ENCODE measurements at regions not wholly inside any gene's neighbourhood (a gene's known extent, or its start where the extent isn't known, plus 50 kb on each side); places are given as distances from the start of the nearest gene placed in this dataset.

DNA sequence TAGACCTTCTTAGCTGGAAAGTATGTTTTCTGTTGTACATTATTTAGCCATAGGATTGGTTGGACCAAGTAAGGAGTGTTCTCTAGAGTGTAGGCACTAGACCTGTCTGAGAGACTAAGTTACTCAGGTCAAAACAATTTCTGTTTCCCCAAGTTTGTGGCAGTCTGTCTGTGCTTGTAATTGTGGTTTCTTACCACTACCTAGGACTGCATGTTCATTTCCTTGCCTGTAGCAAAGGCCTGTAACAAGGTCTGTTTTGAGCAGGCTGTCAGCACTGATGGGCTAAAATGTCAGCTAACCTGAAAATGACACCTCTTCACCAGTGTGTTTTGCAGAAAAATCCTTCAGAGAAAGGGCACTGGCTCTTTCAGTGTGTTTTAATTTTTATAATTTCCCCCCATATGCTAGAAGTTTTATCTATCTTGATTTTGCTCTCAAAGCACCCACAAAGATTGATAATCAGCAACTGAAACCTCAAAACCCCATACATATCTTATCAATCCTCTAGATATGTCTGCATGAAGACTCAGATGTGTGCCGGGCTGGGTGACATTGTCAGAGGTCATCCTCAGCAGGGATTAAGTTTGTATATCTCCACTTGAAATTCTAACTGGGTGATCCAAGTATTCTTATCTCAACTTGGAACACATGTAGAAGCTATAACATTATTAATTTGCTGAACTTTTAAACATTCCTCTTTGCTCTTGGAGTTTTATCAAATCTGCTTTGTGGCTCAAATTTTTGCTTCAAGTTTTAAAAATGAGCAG lies 50.7 kb upstream of the ST6GALNAC3 start:
- H3K27me3 ChIP-seq (ENCODE audit: control insufficient read depth, insufficient read depth, low read length), result no peaks in the 10 kb centered on the region
- DNase-seq (peak in 1 of 2 donors; percentile 38), ATAC-seq (peak in 2 of 3 donors; percentile 36 to 71)
- H3K4me3 ChIP-seq (ENCODE audit: low read length), result no peak overlapping the region
- no peak overlapping the region for H3K4me3 Mint-ChIP-seq
- H3K4me1 Mint-ChIP-seq, result peaks cover 0 to 4% of the 10 kb centered on the region in 2 donors
- no peaks in the 10 kb centered on the region for H3K36me3 ChIP-seq (ENCODE audit: control insufficient read depth, insufficient read depth, low read length)
- H3K4me1 ChIP-seq (ENCODE audit: control insufficient read depth, insufficient read depth, low read length), result no peaks in the 10 kb centered on the region
- intact Hi-C loops (cut with micrococcal nuclease), result no loop called here
- H3K27me3 Mint-ChIP-seq (ENCODE audit: low read depth in 2 of 2), result no peaks in the 10 kb centered on the region
- no peaks in the 10 kb centered on the region for H3K9me3 Mint-ChIP-seq
- H3K27ac Mint-ChIP-seq, result no peak overlapping the region
- 8% methylated on average over 1 of the region's 1 CpG for WGBS (ENCODE audit: insufficient coverage)
- H3K27ac ChIP-seq (ENCODE audit: low read length), result no peak overlapping the region
- no peaks in the 10 kb centered on the region for H3K9me3 ChIP-seq (ENCODE audit: control insufficient read depth, insufficient read depth, low read length)
- no peaks in the 10 kb centered on the region for H3K36me3 Mint-ChIP-seq
- TF ChIP-seq, protein P1, sequence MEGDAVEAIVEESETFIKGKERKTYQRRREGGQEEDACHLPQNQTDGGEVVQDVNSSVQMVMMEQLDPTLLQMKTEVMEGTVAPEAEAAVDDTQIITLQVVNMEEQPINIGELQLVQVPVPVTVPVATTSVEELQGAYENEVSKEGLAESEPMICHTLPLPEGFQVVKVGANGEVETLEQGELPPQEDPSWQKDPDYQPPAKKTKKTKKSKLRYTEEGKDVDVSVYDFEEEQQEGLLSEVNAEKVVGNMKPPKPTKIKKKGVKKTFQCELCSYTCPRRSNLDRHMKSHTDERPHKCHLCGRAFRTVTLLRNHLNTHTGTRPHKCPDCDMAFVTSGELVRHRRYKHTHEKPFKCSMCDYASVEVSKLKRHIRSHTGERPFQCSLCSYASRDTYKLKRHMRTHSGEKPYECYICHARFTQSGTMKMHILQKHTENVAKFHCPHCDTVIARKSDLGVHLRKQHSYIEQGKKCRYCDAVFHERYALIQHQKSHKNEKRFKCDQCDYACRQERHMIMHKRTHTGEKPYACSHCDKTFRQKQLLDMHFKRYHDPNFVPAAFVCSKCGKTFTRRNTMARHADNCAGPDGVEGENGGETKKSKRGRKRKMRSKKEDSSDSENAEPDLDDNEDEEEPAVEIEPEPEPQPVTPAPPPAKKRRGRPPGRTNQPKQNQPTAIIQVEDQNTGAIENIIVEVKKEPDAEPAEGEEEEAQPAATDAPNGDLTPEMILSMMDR (IDR thresholded peaks at IDR 0.05), result no peak

All from natural killer cell (primary cell).